ENCODE measurements at regions not wholly inside any gene's neighbourhood (a gene's known extent, or its start where the extent isn't known, plus 50 kb on each side); places are given as distances from the start of the nearest gene placed in this dataset.

GRCh38 chr3:111283165-111283564, 211.5 kb downstream of the NECTIN3 start:
- TF ChIP-seq CTCF (IDR thresholded peaks at IDR 0.05; ENCODE audit: low read length) (no peak), EZH2phosphoT487 (IDR thresholded peaks at IDR 0.05; ENCODE audit: low read length) (no peak)
